A673 (cell line): ENCODE measurements at regions not wholly inside any gene's neighbourhood (a gene's known extent, or its start where the extent isn't known, plus 50 kb on each side); places are given as distances from the start of the nearest gene placed in this dataset.

ENCODE experiments used
- EZH2 ChIP-seq: fragments of 200-600 bp; sonication (generic); IDR thresholded peaks from 2 replicates; pipeline ENCODE4 v1.6.1; 2017; ENCODE audit warnings: borderline replicate concordance, low read depth, mild to moderate bottlenecking, mixed read lengths, antibody characterized with exemption, low read length; ENCODE audit not compliant: poor library complexity, severe bottlenecking
- TF ChIP-seq, protein P1 (sequence below): fragments of 300-800, 200-600 bp; sonication (generic); conservative IDR thresholded peaks from 2 replicates; pipeline ENCODE4 v1.5.1; 2017; ENCODE audit warnings: low read depth, mild to moderate bottlenecking, antibody characterized with exemption, low read length, moderate library complexity, mixed read lengths

DNA sequence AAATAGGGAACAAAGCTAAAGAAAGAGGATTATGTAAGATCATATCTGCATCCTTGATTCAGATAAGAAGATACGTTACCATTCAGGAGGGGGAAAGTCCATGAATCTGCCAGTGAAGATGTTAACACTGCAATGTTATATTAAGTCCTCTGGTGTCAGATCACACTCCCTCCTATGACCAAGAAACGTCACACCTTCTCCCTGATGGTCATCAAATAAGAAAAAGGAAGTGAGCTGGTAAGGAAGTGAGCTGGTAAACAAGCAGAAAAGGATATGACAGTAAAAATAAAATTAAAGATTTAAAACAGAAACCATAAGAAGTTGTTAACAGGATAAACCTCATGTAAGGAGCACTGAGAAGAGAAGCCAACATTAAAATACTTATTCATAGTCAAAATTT, 340.2 kb downstream of the SEC23A start:
- TF ChIP-seq, protein P1, sequence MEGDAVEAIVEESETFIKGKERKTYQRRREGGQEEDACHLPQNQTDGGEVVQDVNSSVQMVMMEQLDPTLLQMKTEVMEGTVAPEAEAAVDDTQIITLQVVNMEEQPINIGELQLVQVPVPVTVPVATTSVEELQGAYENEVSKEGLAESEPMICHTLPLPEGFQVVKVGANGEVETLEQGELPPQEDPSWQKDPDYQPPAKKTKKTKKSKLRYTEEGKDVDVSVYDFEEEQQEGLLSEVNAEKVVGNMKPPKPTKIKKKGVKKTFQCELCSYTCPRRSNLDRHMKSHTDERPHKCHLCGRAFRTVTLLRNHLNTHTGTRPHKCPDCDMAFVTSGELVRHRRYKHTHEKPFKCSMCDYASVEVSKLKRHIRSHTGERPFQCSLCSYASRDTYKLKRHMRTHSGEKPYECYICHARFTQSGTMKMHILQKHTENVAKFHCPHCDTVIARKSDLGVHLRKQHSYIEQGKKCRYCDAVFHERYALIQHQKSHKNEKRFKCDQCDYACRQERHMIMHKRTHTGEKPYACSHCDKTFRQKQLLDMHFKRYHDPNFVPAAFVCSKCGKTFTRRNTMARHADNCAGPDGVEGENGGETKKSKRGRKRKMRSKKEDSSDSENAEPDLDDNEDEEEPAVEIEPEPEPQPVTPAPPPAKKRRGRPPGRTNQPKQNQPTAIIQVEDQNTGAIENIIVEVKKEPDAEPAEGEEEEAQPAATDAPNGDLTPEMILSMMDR, result no peak
- no peak for TF ChIP-seq EZH2
